ENCODE measurements at regions not wholly inside any gene's neighbourhood (a gene's known extent, or its start where the extent isn't known, plus 50 kb on each side); places are given as distances from the start of the nearest gene placed in this dataset.

DNA sequence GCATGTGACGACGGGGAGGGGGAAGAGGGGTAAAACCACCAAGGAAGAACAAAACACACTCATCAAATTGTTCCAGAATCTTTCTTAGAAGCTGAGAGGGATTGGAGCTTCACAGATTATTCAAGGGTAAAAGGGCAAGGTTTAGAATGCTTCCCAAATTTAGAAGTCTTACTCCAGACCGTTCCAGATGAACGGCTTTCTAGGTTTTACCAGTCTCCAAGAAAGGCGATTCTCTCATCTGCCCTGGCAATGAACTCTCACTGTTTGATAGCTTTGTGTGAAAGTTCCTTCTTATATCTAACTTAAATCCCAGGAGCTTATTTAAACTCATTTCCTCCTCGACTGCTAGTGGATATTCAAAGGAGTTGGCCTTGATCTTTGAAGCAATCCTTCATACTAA is 124.3 kb upstream of the PRICKLE2 start:
- Mint-ChIP-seq H3K4me1 (ENCODE audit: unreplicated experiment) (peaks cover 90% of the 10 kb centered on the region), H3K27ac (no peak overlapping the region), H3K36me3 (no peaks in the 10 kb centered on the region), H3K27me3 (peaks cover 3% of the 10 kb centered on the region), H3K4me3 (no peak overlapping the region), H3K9me3 (no peaks in the 10 kb centered on the region)
- no peak for DNase-seq (ENCODE audit: extremely low spot score, unreplicated experiment)
- TF ChIP-seq, protein P1, sequence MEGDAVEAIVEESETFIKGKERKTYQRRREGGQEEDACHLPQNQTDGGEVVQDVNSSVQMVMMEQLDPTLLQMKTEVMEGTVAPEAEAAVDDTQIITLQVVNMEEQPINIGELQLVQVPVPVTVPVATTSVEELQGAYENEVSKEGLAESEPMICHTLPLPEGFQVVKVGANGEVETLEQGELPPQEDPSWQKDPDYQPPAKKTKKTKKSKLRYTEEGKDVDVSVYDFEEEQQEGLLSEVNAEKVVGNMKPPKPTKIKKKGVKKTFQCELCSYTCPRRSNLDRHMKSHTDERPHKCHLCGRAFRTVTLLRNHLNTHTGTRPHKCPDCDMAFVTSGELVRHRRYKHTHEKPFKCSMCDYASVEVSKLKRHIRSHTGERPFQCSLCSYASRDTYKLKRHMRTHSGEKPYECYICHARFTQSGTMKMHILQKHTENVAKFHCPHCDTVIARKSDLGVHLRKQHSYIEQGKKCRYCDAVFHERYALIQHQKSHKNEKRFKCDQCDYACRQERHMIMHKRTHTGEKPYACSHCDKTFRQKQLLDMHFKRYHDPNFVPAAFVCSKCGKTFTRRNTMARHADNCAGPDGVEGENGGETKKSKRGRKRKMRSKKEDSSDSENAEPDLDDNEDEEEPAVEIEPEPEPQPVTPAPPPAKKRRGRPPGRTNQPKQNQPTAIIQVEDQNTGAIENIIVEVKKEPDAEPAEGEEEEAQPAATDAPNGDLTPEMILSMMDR (conservative IDR thresholded peaks at IDR 0.05) = no peak

DNA sequence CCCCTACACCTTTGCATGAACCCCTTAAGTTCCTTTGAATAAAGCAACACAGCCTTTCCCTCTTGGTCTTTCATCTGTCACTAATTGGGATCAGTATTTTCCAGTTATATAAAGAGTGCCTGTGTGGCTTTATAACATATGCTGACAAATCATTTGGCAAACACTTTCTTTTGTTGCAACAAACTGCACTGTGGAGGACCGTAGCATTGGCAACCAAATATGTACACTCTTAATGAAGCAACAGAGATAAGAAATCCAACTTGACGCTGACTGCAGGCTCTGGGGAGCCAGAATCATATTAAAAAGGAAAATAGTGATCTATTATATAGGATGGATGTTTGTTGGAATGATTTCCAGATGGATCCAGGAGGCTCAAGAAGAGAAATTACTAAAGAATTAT is 120.1 kb upstream of the PRICKLE2 start:
- Mint-ChIP-seq H3K27me3 (peaks cover 3% of the 10 kb centered on the region), H3K27ac (peak overlapping the region; percentile 80), H3K4me1 (ENCODE audit: unreplicated experiment) (peaks cover 91% of the 10 kb centered on the region), H3K36me3 (no peaks in the 10 kb centered on the region), H3K4me3 (peak overlapping the region; percentile 27), H3K9me3 (no peaks in the 10 kb centered on the region)
- TF ChIP-seq, protein P1 (conservative IDR thresholded peaks at IDR 0.05) = no peak
- DNase-seq (ENCODE audit: extremely low spot score, unreplicated experiment) = no peak

DNA sequence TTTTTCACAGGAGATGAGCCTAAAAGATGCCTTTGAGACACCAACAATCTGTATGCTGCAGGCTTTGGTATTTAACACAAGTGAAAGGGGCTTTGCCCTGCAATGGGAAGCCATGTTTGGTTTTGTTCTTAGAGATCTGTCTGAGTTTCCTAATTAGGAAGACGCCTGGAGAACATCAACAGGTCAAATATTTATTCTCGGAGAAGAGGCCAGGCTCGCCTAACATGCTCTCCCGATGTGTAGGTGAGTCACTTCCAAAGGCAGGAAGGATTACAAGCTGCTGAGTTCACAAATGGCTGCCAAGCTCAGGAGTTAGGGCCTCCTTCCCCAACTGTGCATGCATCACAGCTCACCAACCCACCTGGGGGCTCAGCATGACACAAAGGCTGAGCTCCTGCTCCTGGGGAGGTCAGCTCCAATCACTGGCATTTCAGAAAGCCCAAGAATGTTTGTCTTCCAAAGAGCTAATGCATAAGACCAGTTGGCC is 119.5 kb upstream of the PRICKLE2 start:
- Mint-ChIP-seq H3K9me3 (no peaks in the 10 kb centered on the region), H3K36me3 (no peaks in the 10 kb centered on the region), H3K27ac (peak overlapping the region; percentile 80), H3K4me3 (peak overlapping the region; percentile 26), H3K4me1 (ENCODE audit: unreplicated experiment) (peaks cover 87% of the 10 kb centered on the region), H3K27me3 (peaks cover 3% of the 10 kb centered on the region)
- TF ChIP-seq, protein P1 (conservative IDR thresholded peaks at IDR 0.05) = no peak
- DNase-seq (ENCODE audit: extremely low spot score, unreplicated experiment) = no peak

DNA sequence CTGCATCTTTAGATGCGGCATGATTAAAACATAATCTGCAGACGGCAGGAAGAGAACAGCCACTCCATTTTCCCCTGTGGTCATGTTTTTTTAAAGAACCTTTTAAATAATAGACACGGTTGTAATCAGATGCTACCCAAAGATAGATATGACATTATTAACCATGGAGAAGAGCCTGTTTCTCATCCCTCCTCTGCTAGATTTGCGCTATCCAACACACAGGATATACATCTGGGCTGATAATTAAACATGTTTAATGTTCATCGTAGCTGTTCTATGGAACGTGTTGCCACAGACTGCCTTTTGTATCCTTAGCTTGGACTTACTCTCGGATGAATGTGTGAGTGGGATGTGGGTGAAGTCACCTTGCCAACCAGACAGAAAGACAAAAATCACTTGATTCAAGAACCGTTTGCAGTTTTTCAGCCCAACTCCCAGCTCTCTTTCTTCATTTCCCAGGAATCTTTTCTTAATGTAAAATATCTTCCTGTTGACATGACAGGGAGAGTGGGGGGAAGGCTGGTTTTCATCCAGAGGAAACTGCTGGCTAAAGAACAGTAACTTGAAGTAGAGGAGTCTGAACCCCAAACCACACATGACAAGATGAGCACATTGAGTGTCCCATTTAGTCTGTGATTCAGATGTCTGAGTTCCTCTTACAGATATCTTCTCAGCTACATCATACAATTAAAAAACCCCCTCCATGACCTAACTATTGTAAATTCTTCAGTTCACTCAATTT is 118.6 kb upstream of the PRICKLE2 start:
- TF ChIP-seq, protein P1 (conservative IDR thresholded peaks at IDR 0.05) = no peak
- H3K36me3 Mint-ChIP-seq = no peaks in the 10 kb centered on the region
- H3K4me1 Mint-ChIP-seq (ENCODE audit: unreplicated experiment) = peaks cover 78% of the 10 kb centered on the region
- H3K9me3 Mint-ChIP-seq = no peaks in the 10 kb centered on the region
- H3K27me3 Mint-ChIP-seq = peaks cover 3% of the 10 kb centered on the region
- peak overlapping the region; percentile 80 for H3K27ac Mint-ChIP-seq
- H3K4me3 Mint-ChIP-seq = peak overlapping the region; percentile 28
- DNase-seq (ENCODE audit: extremely low spot score, unreplicated experiment) = no peak

DNA sequence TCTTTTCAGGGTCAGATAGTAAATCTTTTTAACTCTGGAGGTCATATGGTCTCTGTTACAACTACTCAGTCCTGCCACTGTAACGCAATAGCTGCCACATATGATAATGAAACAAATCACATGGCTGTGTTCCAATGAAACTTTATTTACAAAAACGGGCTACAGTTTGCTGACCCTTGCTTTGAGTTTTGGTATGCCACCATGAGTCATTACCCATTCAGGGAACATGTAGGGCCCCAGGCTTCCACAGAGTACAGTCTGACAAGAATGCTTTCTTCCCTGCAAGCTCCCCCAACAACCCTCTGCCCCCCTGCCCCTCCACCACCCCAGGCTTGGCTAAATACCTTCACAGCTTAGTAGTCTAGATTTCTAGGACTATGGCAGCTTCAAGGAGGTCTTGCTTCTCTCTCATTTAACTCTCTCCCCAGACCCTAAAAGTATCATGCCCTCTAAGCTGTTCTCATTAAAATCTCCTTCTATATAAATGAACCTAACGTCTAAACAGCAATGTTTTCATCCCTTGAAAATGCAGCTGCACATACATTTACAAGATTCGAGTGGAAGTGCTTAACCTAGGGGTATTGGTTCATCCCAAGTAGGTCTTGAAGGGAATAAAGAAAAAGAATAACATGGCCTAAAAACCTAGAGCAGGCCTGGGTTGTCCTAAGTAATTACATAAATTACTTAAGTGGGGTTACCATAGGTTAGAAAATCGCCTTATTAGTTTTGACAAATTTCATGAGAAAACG is 117.8 kb upstream of the PRICKLE2 start:
- no peak for DNase-seq (ENCODE audit: extremely low spot score, unreplicated experiment)
- Mint-ChIP-seq H3K36me3 (no peaks in the 10 kb centered on the region), H3K9me3 (no peaks in the 10 kb centered on the region), H3K4me1 (ENCODE audit: unreplicated experiment) (peaks cover 73% of the 10 kb centered on the region), H3K4me3 (peak overlapping the region; percentile 4), H3K27ac (peak overlapping the region; percentile 48), H3K27me3 (peaks cover 3% of the 10 kb centered on the region)
- TF ChIP-seq, protein P1 (conservative IDR thresholded peaks at IDR 0.05) = no peak

Data from type B pancreatic cell (in vitro differentiated cells).